GM23338 (cell line): ENCODE measurements at regions not wholly inside any gene's neighbourhood (a gene's known extent, or its start where the extent isn't known, plus 50 kb on each side); places are given as distances from the start of the nearest gene placed in this dataset.

ENCODE experiments used
- ATAC-seq: fragments of 200-7000 bp; cut with Tn5 transposase; 3 replicates; pipeline ENCODE4 v1.9.1; 2020
- DNase-seq: peaks from one replicate; pipeline ENCODE4 v3.0.0-alpha.2; 2015; ENCODE audit warnings: low spot score
- H2AFZ ChIP-seq: fragments of 200-600 bp; sonication (generic); 2 replicates; pipeline ENCODE4 v1.8.0; 2016; ENCODE audit warnings: antibody characterized with exemption, mild to moderate bottlenecking, moderate library complexity
- H3F3A ChIP-seq: fragments of 200-600 bp; sonication (generic); replicated peaks from 2 replicates; pipeline ENCODE4 v1.8.0; 2017; ENCODE audit warnings: antibody characterized with exemption, mixed run types, low read depth
- H3K27ac ChIP-seq: fragments of 200-600 bp; sonication (generic); 2 replicates; pipeline ENCODE4 v1.6.1; 2016; ENCODE audit warnings: low read depth
- H3K27me3 ChIP-seq: fragments of 200-600 bp; sonication (generic); 2 replicates; pipeline ENCODE4 v1.8.0; 2016; ENCODE audit warnings: mild to moderate bottlenecking, mixed run types, moderate library complexity; ENCODE audit not compliant: insufficient read depth
- H3K36me3 ChIP-seq: fragments of 200-600 bp; sonication (generic); 2 replicates; pipeline ENCODE4 v1.8.0; 2016; ENCODE audit warnings: mild to moderate bottlenecking; ENCODE audit not compliant: insufficient read depth
- H3K4me1 ChIP-seq: fragments of 200-600 bp; sonication (generic); 2 replicates; pipeline ENCODE4 v1.8.0; 2016; ENCODE audit warnings: mild to moderate bottlenecking, moderate library complexity; ENCODE audit not compliant: insufficient read depth
- H3K4me2 ChIP-seq: fragments of 200-600 bp; sonication (generic); 2 replicates; pipeline ENCODE4 v1.7.1; 2017; ENCODE audit warnings: mixed run types
- H3K4me3 ChIP-seq: fragments of 200-600 bp; sonication (generic); 2 replicates; pipeline ENCODE4 v1.6.1; 2016; ENCODE audit warnings: mixed run types
- H3K79me2 ChIP-seq: fragments of 200-600 bp; sonication (generic); replicated peaks from 2 replicates; pipeline ENCODE4 v1.8.0; 2017; ENCODE audit warnings: mild to moderate bottlenecking; ENCODE audit not compliant: insufficient read depth
- H3K9me2 ChIP-seq: fragments of 200-600 bp; sonication (generic); 2 replicates; pipeline ENCODE4 v1.8.0; 2017; ENCODE audit not compliant: insufficient read depth
- H4K20me1 ChIP-seq: fragments of 200-600 bp; sonication (generic); replicated peaks from 2 replicates; pipeline ENCODE4 v1.8.0; 2017; ENCODE audit warnings: mild to moderate bottlenecking; ENCODE audit not compliant: insufficient read depth
- H3K27ac Mint-ChIP-seq: 2 replicates; pipeline ENCODE4 v1.8.0; 2020; ENCODE audit warnings: inconsistent platforms, mild to moderate bottlenecking, moderate library complexity, mixed read lengths
- H3K27me3 Mint-ChIP-seq: 3 replicates; pipeline ENCODE4 v1.8.0; 2022; ENCODE audit warnings: low read depth, mild to moderate bottlenecking, moderate library complexity, mixed read lengths, inconsistent platforms; ENCODE audit not compliant: insufficient read depth, poor library complexity
- H3K36me3 Mint-ChIP-seq: 3 replicates; pipeline ENCODE4 v1.8.0; 2021; ENCODE audit warnings: low read depth, mild to moderate bottlenecking, inconsistent platforms, moderate library complexity, mixed read lengths
- H3K4me1 Mint-ChIP-seq: 3 replicates; pipeline ENCODE4 v1.8.0; 2020; ENCODE audit warnings: mild to moderate bottlenecking, inconsistent platforms, mixed read lengths
- H3K4me3 Mint-ChIP-seq: 3 replicates; pipeline ENCODE4 v1.8.0; 2021; ENCODE audit warnings: moderate library complexity, mild to moderate bottlenecking, inconsistent platforms, mixed read lengths
- H3K9me3 Mint-ChIP-seq: 3 replicates; pipeline ENCODE4 v1.8.0; 2020; ENCODE audit warnings: moderate library complexity, mild to moderate bottlenecking, inconsistent platforms, mixed read lengths
- CREB1 ChIP-seq: fragments of 250-450 bp; sonication (Bioruptor Pico); IDR thresholded peaks from 2 replicates; pipeline ENCODE4 v1.5.0; 2020; ENCODE audit warnings: low read depth, mild to moderate bottlenecking, moderate library complexity
- CTCF ChIP-seq, 2 experiments: fragments of 200-600 bp in 1 of 2; sonication (generic) in 1 of 2; conservative IDR thresholded peaks; 2 replicates each; pipeline versions ENCODE4 v1.5.1 to v1.6.1; 2016 to 2017; ENCODE audit warnings: antibody characterized with exemption in 2 of 2, low read depth in 2 of 2, mild to moderate bottlenecking in 2 of 2, moderate library complexity in 1 of 2
- ETS1 ChIP-seq: IDR thresholded peaks from 2 replicates; pipeline ENCODE4 v1.6.1; 2016; ENCODE audit warnings: antibody characterized with exemption
- EZH2 ChIP-seq: fragments of 200-600 bp; sonication (generic); IDR thresholded peaks from one replicate; pipeline ENCODE4 v1.8.0; 2017; ENCODE audit warnings: antibody characterized with exemption, mild to moderate bottlenecking, low read depth; ENCODE audit not compliant: unreplicated experiment
- JUNB ChIP-seq: IDR thresholded peaks from one replicate; pipeline ENCODE4 v1.6.1; 2016; ENCODE audit warnings: antibody characterized with exemption; ENCODE audit not compliant: unreplicated experiment
- NANOG ChIP-seq: IDR thresholded peaks from 2 replicates; pipeline ENCODE4 v1.6.1; 2016; ENCODE audit warnings: antibody characterized with exemption, borderline replicate concordance
- POLR2AphosphoS5 ChIP-seq: IDR thresholded peaks from 2 replicates; pipeline ENCODE4 v1.6.1; 2016; ENCODE audit warnings: antibody characterized with exemption, low read depth
- STAT1 ChIP-seq: IDR thresholded peaks from one replicate; pipeline ENCODE4 v1.6.1; 2016; ENCODE audit warnings: antibody characterized with exemption; ENCODE audit not compliant: unreplicated experiment
- ZNF114 ChIP-seq: fragments of 250-450 bp; sonication (Bioruptor Pico); IDR thresholded peaks from 2 replicates; pipeline ENCODE4 v1.5.0; 2020; ENCODE audit warnings: mild to moderate bottlenecking, moderate library complexity
- ZNF331 ChIP-seq: fragments of 250-450 bp; sonication (Bioruptor Pico); IDR thresholded peaks from 2 replicates; pipeline ENCODE4 v1.5.0; 2020; ENCODE audit warnings: low read depth, mild to moderate bottlenecking, moderate library complexity
- ZNF462 ChIP-seq: fragments of 250-450 bp; sonication (Bioruptor Pico); IDR thresholded peaks from 2 replicates; pipeline ENCODE4 v1.5.0; 2020; ENCODE audit warnings: mild to moderate bottlenecking, moderate library complexity

- H3K9me3 Mint-ChIP-seq, result no peaks in the 10 kb centered on the region
These were observed 472.1 kb downstream of the RASEF start for GRCh38 chr9:82590845-82591244.

More at GRCh38 chr9:82590845-82591244, 472.1 kb downstream of the RASEF start:
- peaks cover 5% of the 10 kb centered on the region for H3K4me1 Mint-ChIP-seq
- H3K27ac Mint-ChIP-seq, result no peak overlapping the region
- no peaks in the 10 kb centered on the region for H3K4me1 ChIP-seq
- H3K4me3 ChIP-seq, result no peak overlapping the region
- no peak for ATAC-seq
- H3K9me2 ChIP-seq, result peaks cover 16% of the 10 kb centered on the region
- H3K79me2 ChIP-seq, result no peaks in the 10 kb centered on the region
- H3K27me3 ChIP-seq, result no peaks in the 10 kb centered on the region
- H4K20me1 ChIP-seq, result no peaks in the 10 kb centered on the region
- H3K27ac ChIP-seq, result no peak overlapping the region
- no peak for DNase-seq
- H3K36me3 Mint-ChIP-seq, result no peaks in the 10 kb centered on the region
- no peak overlapping the region for H3K4me2 ChIP-seq
- no peaks in the 10 kb centered on the region for H3F3A ChIP-seq
- no peaks in the 10 kb centered on the region for H3K27me3 Mint-ChIP-seq
- H3K4me3 Mint-ChIP-seq, result no peak overlapping the region
- no peak for TF ChIP-seq CTCF (conservative IDR thresholded peaks at IDR 0.05; ENCODE audit: low read depth in 2 of 2)
- TF ChIP-seq EZH2, result no peak
- TF ChIP-seq POLR2AphosphoS5, result no peak
- TF ChIP-seq ZNF114 (CRISPR knock-in tag), result no peak
- TF ChIP-seq ZNF331 (CRISPR knock-in tag), result no peak
- TF ChIP-seq STAT1, result no peak
- no peak for TF ChIP-seq NANOG
- TF ChIP-seq ETS1, result no peak
- TF ChIP-seq CREB1 (CRISPR knock-in tag), result no peak
- TF ChIP-seq ZNF462 (CRISPR knock-in tag), result no peak
- TF ChIP-seq JUNB, result no peak
- H3K36me3 ChIP-seq, result no peaks in the 10 kb centered on the region
- no peak overlapping the region for H2AFZ ChIP-seq
